HepG2 (cell line): ENCODE measurements at regions not wholly inside any gene's neighbourhood (a gene's known extent, or its start where the extent isn't known, plus 50 kb on each side); places are given as distances from the start of the nearest gene placed in this dataset.

ENCODE experiments used
- EED ChIP-seq: sonication (generic); formaldehyde crosslinking; IDR thresholded peaks from 2 replicates; pipeline ENCODE4 v1.5.0; 2020; ENCODE audit warnings: mild to moderate bottlenecking, missing genetic modification reagents
- IKZF4 ChIP-seq: sonication (generic); formaldehyde crosslinking; IDR thresholded peaks from 2 replicates; pipeline ENCODE4 v1.5.1; 2020; ENCODE audit warnings: borderline replicate concordance, mild to moderate bottlenecking, low read depth, missing genetic modification reagents; ENCODE audit errors: not compliant biosample characterization
- NFYC ChIP-seq: IDR thresholded peaks from 2 replicates; pipeline ENCODE4 v1.6.1; 2016; ENCODE audit warnings: missing genetic modification reagents, missing compliant biosample characterization
- RAD21 ChIP-seq: fragments of 450-650 bp; formaldehyde crosslinking; IDR thresholded peaks from 2 replicates; pipeline ENCODE4 v1.5.0; 2020; ENCODE audit warnings: mild to moderate bottlenecking
- SATB2 ChIP-seq: sonication (generic); formaldehyde crosslinking; IDR thresholded peaks from 2 replicates; pipeline ENCODE4 v1.5.0; 2020; ENCODE audit warnings: missing genetic modification reagents
- SIN3B ChIP-seq: fragments of 150-350 bp; IDR thresholded peaks from 2 replicates; pipeline ENCODE4 v1.6.1; 2014; ENCODE audit warnings: low read length
- TEAD2 ChIP-seq: sonication (generic); formaldehyde crosslinking; IDR thresholded peaks from 2 replicates; pipeline ENCODE4 v1.9.0; 2021; ENCODE audit warnings: missing genetic modification reagents
- ZNF577 ChIP-seq: sonication (generic); formaldehyde crosslinking; IDR thresholded peaks from 2 replicates; pipeline ENCODE4 v1.4.0; 2020; ENCODE audit warnings: mild to moderate bottlenecking, low read depth, missing genetic modification reagents, borderline replicate concordance
- ZNF644 ChIP-seq: IDR thresholded peaks from 2 replicates; pipeline ENCODE4 v1.6.1; 2016; ENCODE audit warnings: low read depth
- ZNF652 ChIP-seq: IDR thresholded peaks from 2 replicates; pipeline ENCODE4 v1.6.1; 2016; ENCODE audit warnings: low read depth, borderline replicate concordance
- TF ChIP-seq, protein P1 (sequence below): sonication (generic); formaldehyde crosslinking; conservative IDR thresholded peaks from 2 replicates; pipeline ENCODE4 v1.4.0; 2020; ENCODE audit warnings: mild to moderate bottlenecking, missing genetic modification reagents, moderate library complexity
- TF ChIP-seq, protein P2 (sequence below): sonication (generic); formaldehyde crosslinking; IDR thresholded peaks from 2 replicates; pipeline ENCODE4 v1.8.0; 2022; ENCODE audit warnings: missing genetic modification reagents, mild to moderate bottlenecking, moderate library complexity, borderline replicate concordance
- TF ChIP-seq, protein P3 (sequence below): sonication (generic); IDR thresholded peaks from 2 replicates; pipeline ENCODE4 v1.6.1; 2016; ENCODE audit warnings: low read depth, borderline replicate concordance

DNA sequence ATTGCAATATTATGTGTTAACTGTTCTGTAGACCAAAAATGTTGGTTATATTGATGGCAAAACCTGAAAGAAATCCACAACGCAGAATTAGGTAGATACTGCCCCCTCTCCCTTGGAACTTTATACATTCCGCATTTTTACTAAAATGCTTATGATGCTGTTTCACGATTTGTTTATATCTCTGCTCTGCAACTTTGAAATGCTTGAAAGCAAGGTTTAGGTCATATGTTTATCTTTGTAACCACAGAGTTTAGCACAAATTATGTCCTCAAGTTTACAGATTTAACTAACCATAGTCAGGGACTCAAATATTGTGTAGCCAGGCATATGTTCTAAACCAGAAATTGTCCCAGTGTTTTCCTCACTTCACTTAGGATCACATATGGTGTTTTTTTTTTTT is 66.1 kb upstream of the H2AZ1 start (continued):
- TF ChIP-seq, protein P1, sequence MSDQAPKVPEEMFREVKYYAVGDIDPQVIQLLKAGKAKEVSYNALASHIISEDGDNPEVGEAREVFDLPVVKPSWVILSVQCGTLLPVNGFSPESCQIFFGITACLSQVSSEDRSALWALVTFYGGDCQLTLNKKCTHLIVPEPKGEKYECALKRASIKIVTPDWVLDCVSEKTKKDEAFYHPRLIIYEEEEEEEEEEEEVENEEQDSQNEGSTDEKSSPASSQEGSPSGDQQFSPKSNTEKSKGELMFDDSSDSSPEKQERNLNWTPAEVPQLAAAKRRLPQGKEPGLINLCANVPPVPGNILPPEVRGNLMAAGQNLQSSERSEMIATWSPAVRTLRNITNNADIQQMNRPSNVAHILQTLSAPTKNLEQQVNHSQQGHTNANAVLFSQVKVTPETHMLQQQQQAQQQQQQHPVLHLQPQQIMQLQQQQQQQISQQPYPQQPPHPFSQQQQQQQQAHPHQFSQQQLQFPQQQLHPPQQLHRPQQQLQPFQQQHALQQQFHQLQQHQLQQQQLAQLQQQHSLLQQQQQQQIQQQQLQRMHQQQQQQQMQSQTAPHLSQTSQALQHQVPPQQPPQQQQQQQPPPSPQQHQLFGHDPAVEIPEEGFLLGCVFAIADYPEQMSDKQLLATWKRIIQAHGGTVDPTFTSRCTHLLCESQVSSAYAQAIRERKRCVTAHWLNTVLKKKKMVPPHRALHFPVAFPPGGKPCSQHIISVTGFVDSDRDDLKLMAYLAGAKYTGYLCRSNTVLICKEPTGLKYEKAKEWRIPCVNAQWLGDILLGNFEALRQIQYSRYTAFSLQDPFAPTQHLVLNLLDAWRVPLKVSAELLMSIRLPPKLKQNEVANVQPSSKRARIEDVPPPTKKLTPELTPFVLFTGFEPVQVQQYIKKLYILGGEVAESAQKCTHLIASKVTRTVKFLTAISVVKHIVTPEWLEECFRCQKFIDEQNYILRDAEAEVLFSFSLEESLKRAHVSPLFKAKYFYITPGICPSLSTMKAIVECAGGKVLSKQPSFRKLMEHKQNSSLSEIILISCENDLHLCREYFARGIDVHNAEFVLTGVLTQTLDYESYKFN (CRISPR knock-in tag): no peak
- TF ChIP-seq, protein P2, sequence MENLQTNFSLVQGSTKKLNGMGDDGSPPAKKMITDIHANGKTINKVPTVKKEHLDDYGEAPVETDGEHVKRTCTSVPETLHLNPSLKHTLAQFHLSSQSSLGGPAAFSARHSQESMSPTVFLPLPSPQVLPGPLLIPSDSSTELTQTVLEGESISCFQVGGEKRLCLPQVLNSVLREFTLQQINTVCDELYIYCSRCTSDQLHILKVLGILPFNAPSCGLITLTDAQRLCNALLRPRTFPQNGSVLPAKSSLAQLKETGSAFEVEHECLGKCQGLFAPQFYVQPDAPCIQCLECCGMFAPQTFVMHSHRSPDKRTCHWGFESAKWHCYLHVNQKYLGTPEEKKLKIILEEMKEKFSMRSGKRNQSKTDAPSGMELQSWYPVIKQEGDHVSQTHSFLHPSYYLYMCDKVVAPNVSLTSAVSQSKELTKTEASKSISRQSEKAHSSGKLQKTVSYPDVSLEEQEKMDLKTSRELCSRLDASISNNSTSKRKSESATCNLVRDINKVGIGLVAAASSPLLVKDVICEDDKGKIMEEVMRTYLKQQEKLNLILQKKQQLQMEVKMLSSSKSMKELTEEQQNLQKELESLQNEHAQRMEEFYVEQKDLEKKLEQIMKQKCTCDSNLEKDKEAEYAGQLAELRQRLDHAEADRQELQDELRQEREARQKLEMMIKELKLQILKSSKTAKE: no peak
- TF ChIP-seq TEAD2 (CRISPR knock-in tag) (no peak), NFYC (no peak), ZNF577 (CRISPR knock-in tag) (no peak), SATB2 (no peak), ZNF644 (CRISPR knock-in tag) (no peak), IKZF4 (CRISPR knock-in tag) (no peak), ZNF652 (CRISPR knock-in tag) (no peak), RAD21 (CRISPR knock-in tag) (no peak), EED (CRISPR knock-in tag) (no peak), SIN3B (no peak)
- TF ChIP-seq, protein P3, sequence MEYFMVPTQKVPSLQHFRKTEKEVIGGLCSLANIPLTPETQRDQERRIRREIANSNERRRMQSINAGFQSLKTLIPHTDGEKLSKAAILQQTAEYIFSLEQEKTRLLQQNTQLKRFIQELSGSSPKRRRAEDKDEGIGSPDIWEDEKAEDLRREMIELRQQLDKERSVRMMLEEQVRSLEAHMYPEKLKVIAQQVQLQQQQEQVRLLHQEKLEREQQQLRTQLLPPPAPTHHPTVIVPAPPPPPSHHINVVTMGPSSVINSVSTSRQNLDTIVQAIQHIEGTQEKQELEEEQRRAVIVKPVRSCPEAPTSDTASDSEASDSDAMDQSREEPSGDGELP: no peak
- TF ChIP-seq, all 625 proteins: peak for 0
